PC-3 (cell line): ENCODE measurements at regions not wholly inside any gene's neighbourhood (a gene's known extent, or its start where the extent isn't known, plus 50 kb on each side); places are given as distances from the start of the nearest gene placed in this dataset.

Experiments
- EZH2 ChIP-seq: fragments of 300-600 bp; sonication (generic); IDR thresholded peaks from one replicate; pipeline ENCODE4 v1.6.1; 2017; ENCODE audit warnings: antibody characterized with exemption, mild to moderate bottlenecking, low read length; ENCODE audit not compliant: unreplicated experiment
- TF ChIP-seq, protein P1 (sequence below): fragments of 300-600 bp; sonication (generic); conservative IDR thresholded peaks from 2 replicates; pipeline ENCODE4 v1.5.1; 2017; ENCODE audit warnings: antibody characterized with exemption, low read depth, mild to moderate bottlenecking, low read length

- TF ChIP-seq, protein P1, sequence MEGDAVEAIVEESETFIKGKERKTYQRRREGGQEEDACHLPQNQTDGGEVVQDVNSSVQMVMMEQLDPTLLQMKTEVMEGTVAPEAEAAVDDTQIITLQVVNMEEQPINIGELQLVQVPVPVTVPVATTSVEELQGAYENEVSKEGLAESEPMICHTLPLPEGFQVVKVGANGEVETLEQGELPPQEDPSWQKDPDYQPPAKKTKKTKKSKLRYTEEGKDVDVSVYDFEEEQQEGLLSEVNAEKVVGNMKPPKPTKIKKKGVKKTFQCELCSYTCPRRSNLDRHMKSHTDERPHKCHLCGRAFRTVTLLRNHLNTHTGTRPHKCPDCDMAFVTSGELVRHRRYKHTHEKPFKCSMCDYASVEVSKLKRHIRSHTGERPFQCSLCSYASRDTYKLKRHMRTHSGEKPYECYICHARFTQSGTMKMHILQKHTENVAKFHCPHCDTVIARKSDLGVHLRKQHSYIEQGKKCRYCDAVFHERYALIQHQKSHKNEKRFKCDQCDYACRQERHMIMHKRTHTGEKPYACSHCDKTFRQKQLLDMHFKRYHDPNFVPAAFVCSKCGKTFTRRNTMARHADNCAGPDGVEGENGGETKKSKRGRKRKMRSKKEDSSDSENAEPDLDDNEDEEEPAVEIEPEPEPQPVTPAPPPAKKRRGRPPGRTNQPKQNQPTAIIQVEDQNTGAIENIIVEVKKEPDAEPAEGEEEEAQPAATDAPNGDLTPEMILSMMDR: no peak
- no peak for TF ChIP-seq EZH2
Observed at GRCh38 chr5:135655468-135655815, 76.7 kb upstream of the CXCL14 start.
